ENCODE measurements at regions not wholly inside any gene's neighbourhood (a gene's known extent, or its start where the extent isn't known, plus 50 kb on each side); places are given as distances from the start of the nearest gene placed in this dataset.

DNA sequence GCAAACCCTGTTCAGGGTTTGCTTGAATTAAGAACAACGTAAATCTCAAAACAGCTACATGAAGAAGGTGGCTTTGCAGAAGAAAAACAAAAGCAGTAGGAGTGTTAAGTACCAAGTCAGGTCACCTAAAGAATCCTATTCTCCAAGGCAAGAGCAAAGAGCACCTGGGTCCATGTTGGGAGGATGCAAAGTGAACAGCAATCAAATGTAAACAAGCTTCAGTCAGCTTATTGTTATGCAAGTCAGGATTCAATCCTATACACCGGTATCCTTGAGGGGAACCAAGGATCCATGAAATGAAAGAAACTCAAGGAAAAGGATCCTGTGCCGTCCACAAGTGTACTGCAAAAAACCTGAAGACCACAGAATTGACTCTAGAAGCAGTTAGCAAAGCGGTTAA is 261.0 kb upstream of the DDX18 start:
- POLR2A ChIA-PET: no interaction called here
- Mint-ChIP-seq H3K4me3 (no peak overlapping the region), H3K36me3 (ENCODE audit: low read depth) (no peaks in the 10 kb centered on the region), H3K27ac (no peak overlapping the region), H3K27me3 (no peaks in the 10 kb centered on the region), H3K4me1 (no peaks in the 10 kb centered on the region), H3K9me3 (no peaks in the 10 kb centered on the region)
- CTCF ChIA-PET: interaction anchor here (0.7 kb wide), 1 partner anchor 1865 kb away, joined by 4 read pairs; no protein-coding TSS in a partner anchor
- no peak for DNase-seq

- ChIA-PET POLR2A (no interaction called here), CTCF (no interaction called here)
- Mint-ChIP-seq H3K4me3 (no peak overlapping the region), H3K36me3 (ENCODE audit: low read depth) (no peaks in the 10 kb centered on the region), H3K4me1 (no peaks in the 10 kb centered on the region), H3K27ac (no peak overlapping the region), H3K9me3 (no peaks in the 10 kb centered on the region), H3K27me3 (no peaks in the 10 kb centered on the region)
- no peak for DNase-seq
Measured at GRCh38 chr2:117555965-117556364, 258.5 kb upstream of the DDX18 start.

- H3K27ac Mint-ChIP-seq: no peak overlapping the region
- no peaks in the 10 kb centered on the region for H3K9me3 Mint-ChIP-seq
- H3K27me3 Mint-ChIP-seq: no peaks in the 10 kb centered on the region
- H3K36me3 Mint-ChIP-seq (ENCODE audit: low read depth): no peaks in the 10 kb centered on the region
- DNase-seq: no peak
- no peak overlapping the region for H3K4me3 Mint-ChIP-seq
- CTCF ChIA-PET: no interaction called here
- no peaks in the 10 kb centered on the region for H3K4me1 Mint-ChIP-seq
- POLR2A ChIA-PET: no interaction called here
Measured at GRCh38 chr2:117557626-117558025, 256.9 kb upstream of the DDX18 start.

- Mint-ChIP-seq H3K9me3 (peaks cover 5% of the 10 kb centered on the region), H3K4me1 (no peaks in the 10 kb centered on the region), H3K4me3 (no peak overlapping the region), H3K27me3 (no peaks in the 10 kb centered on the region), H3K36me3 (ENCODE audit: low read depth) (no peaks in the 10 kb centered on the region), H3K27ac (no peak overlapping the region)
- POLR2A ChIA-PET: no interaction called here
- DNase-seq: no peak
- CTCF ChIA-PET: no interaction called here
Measured at GRCh38 chr2:117562654-117563053, 251.8 kb upstream of the DDX18 start.

- DNase-seq: no peak
- POLR2A ChIA-PET: no interaction called here
- CTCF ChIA-PET: no interaction called here
- Mint-ChIP-seq H3K4me1 (no peaks in the 10 kb centered on the region), H3K27ac (no peak overlapping the region), H3K27me3 (no peaks in the 10 kb centered on the region), H3K9me3 (peaks cover 7% of the 10 kb centered on the region), H3K4me3 (no peak overlapping the region), H3K36me3 (ENCODE audit: low read depth) (no peaks in the 10 kb centered on the region)
Measured at GRCh38 chr2:117571590-117572349, 242.7 kb upstream of the DDX18 start.

- Mint-ChIP-seq H3K27ac (no peak overlapping the region), H3K36me3 (ENCODE audit: low read depth) (no peaks in the 10 kb centered on the region), H3K4me1 (no peaks in the 10 kb centered on the region), H3K9me3 (peaks cover 2% of the 10 kb centered on the region), H3K27me3 (no peaks in the 10 kb centered on the region), H3K4me3 (no peak overlapping the region)
- ChIA-PET POLR2A (no interaction called here), CTCF (no interaction called here)
- DNase-seq: no peak
Measured at GRCh38 chr2:117587310-117587709, 227.2 kb upstream of the DDX18 start.

DNA sequence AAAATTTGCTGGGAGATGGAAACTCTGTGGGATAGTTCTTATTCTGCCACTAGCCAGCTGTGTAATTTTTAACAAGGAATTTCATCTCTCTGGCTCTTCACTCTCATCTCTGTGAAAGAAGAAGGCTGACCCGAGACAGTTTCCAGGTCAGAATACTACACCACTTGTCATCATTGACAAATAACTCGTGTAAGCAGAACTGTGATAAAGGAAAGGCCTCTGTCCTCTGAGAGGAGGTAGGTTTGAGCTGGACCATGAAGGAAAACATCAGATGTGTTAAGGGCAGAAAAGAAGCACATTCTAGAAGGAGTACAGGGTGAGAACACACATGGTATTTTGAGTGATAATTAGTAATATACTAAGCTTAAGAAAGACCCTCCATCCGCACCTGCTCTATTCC is 211.4 kb upstream of the DDX18 start:
- Mint-ChIP-seq H3K4me1 (no peaks in the 10 kb centered on the region), H3K27me3 (no peaks in the 10 kb centered on the region), H3K9me3 (peaks cover 8% of the 10 kb centered on the region), H3K27ac (no peak overlapping the region), H3K36me3 (ENCODE audit: low read depth) (no peaks in the 10 kb centered on the region), H3K4me3 (no peak overlapping the region)
- POLR2A ChIA-PET: no interaction called here
- CTCF ChIA-PET: no interaction called here
- DNase-seq: no peak

DNA sequence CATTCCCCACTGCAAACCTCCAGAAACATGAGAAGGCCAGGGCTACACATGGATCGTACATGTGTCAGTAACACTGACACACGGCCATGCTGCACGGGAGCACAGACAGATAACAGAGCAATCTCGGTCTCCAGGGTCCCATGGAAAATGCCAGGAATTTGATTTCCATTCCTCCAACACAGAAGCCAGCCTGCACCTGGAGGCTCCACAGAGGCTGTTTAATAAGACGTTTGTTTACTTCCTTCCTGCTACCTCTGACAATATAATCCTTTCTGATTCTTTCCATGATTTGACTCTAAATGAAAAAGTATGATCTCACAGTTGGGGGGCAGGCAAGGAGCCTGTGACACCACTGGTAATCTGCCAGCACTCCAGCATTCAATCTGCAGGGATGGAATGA is 210.9 kb upstream of the DDX18 start:
- DNase-seq: no peak
- no peaks in the 10 kb centered on the region for H3K4me1 Mint-ChIP-seq
- no peaks in the 10 kb centered on the region for H3K27me3 Mint-ChIP-seq
- peaks cover 5% of the 10 kb centered on the region for H3K9me3 Mint-ChIP-seq
- ChIA-PET POLR2A (no interaction called here), CTCF (no interaction called here)
- H3K36me3 Mint-ChIP-seq (ENCODE audit: low read depth): no peaks in the 10 kb centered on the region
- no peak overlapping the region for H3K4me3 Mint-ChIP-seq
- no peak overlapping the region for H3K27ac Mint-ChIP-seq

DNA sequence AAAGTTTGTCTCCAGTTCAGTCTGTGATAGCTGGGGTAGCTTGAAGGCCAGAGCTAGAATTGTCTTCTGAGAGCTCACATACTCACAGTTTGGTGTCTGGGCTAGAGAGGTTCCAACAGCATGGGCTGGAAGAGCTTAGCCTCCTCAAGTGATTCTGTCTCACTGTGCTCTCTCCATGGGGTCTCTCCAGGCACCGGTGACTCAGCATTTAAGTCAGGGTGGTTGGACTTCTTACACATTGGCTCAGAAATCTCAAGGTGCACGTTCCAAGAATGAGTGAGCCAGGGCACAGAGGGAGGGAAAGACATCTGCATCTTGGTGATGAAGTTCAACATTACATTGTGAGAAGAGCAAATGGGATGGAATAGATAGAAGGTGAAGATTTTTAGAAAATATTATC is 207.3 kb upstream of the DDX18 start:
- Mint-ChIP-seq H3K27ac (no peak overlapping the region), H3K9me3 (peaks cover 2% of the 10 kb centered on the region), H3K27me3 (no peaks in the 10 kb centered on the region), H3K4me3 (no peak overlapping the region), H3K4me1 (no peaks in the 10 kb centered on the region), H3K36me3 (ENCODE audit: low read depth) (no peaks in the 10 kb centered on the region)
- no peak for DNase-seq
- ChIA-PET CTCF (no interaction called here), POLR2A (no interaction called here)

DNA sequence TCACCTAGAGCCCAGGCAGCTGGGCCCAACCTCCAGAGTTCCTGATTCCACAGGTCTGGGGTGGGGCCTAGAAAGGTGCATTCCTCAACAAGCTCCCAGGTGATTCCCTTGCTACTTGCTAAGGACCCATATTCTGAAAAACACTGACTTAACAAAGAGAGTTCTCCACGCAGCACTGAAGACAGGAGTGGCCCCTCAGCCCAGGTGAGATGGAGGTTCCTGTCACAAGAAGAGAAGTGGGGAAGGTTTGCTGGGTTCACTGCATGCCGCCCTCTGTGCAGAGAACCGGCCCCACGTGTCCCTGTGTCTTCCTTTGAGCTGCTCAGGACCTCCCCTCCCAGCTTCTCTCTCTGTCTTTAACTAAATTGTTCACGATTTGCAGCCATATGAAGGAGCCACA is 201.4 kb upstream of the DDX18 start:
- Mint-ChIP-seq H3K9me3 (no peaks in the 10 kb centered on the region), H3K4me3 (no peak overlapping the region), H3K4me1 (no peaks in the 10 kb centered on the region), H3K36me3 (ENCODE audit: low read depth) (no peaks in the 10 kb centered on the region), H3K27me3 (no peaks in the 10 kb centered on the region), H3K27ac (no peak overlapping the region)
- ChIA-PET CTCF (no interaction called here), POLR2A (no interaction called here)
- DNase-seq: no peak

- H3K27me3 Mint-ChIP-seq: no peaks in the 10 kb centered on the region
- POLR2A ChIA-PET: no interaction called here
- H3K27ac Mint-ChIP-seq: no peak overlapping the region
- no peak for DNase-seq
- H3K4me1 Mint-ChIP-seq: no peaks in the 10 kb centered on the region
- H3K4me3 Mint-ChIP-seq: no peak overlapping the region
- no peaks in the 10 kb centered on the region for H3K36me3 Mint-ChIP-seq (ENCODE audit: low read depth)
- H3K9me3 Mint-ChIP-seq: no peaks in the 10 kb centered on the region
- CTCF ChIA-PET: no interaction called here
Measured at GRCh38 chr2:117614296-117614695, 200.2 kb upstream of the DDX18 start.

DNA sequence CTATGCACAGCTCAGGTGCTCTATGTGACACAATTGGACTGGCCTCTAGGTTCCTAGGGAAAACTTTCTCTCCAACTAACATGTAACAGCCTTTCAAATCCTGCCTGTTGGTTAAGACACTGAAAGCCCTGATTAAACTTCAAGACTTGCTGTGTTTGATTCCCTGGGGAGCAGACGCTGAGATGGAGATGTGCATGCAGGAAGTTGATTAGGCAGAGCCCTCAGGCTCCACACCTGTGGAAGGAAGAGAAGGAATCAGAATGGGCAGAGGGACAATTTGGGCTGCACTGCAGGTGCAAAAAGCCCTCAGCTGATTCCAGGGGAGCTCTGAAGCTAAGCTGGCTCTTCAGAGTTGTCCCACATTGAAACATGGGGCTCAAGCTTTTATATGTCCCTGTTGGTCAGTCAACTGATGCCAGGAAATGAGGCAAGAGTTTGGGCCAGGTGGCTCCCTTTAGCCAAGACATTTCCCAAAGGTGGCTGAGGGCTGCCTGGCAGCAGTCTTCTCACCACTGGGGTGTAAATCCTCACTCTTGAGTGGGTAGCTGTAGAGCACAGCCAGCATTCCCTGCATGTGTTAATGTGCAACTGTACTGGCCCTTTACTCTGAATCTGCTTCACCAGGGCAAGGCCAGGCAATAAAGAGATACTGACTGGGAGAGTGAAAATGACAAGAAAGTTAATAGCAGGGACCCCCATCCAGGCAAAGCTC is 199.5 kb upstream of the DDX18 start:
- DNase-seq: no peak
- ChIA-PET CTCF (no interaction called here), POLR2A (no interaction called here)
- Mint-ChIP-seq H3K9me3 (no peaks in the 10 kb centered on the region), H3K36me3 (ENCODE audit: low read depth) (no peaks in the 10 kb centered on the region), H3K27ac (no peak overlapping the region), H3K4me3 (no peak overlapping the region), H3K4me1 (no peaks in the 10 kb centered on the region), H3K27me3 (no peaks in the 10 kb centered on the region)

- H3K36me3 Mint-ChIP-seq (ENCODE audit: low read depth): no peaks in the 10 kb centered on the region
- H3K4me3 Mint-ChIP-seq: no peak overlapping the region
- no peaks in the 10 kb centered on the region for H3K9me3 Mint-ChIP-seq
- no peak for DNase-seq
- H3K27ac Mint-ChIP-seq: no peak overlapping the region
- no peaks in the 10 kb centered on the region for H3K27me3 Mint-ChIP-seq
- H3K4me1 Mint-ChIP-seq: no peaks in the 10 kb centered on the region
- ChIA-PET CTCF (no interaction called here), POLR2A (interaction anchor here (0.6 kb wide), 1 partner anchor 27 kb away, joined by 3 read pairs; no protein-coding TSS in a partner anchor)
Measured at GRCh38 chr2:117618607-117619006, 195.9 kb upstream of the DDX18 start.

DNA sequence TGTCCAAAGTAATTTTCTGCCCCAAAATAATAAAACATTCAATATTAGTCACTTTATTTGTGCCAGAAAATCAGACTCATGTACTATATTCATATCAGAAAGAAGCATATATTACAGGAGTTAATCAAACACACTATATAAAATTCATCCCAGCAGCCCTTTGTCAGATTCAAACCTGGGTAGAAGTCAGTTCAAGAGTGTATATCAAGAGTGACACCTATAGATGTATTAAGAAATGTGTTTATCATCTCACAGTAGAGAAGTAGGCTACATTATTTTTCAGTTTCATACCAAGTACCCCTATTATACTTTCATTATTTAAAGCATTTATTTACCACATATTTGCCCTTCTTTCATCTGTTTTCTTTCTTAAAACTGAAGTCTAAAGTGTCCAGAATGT is 193.2 kb upstream of the DDX18 start:
- no peak for DNase-seq
- Mint-ChIP-seq H3K27me3 (no peaks in the 10 kb centered on the region), H3K27ac (no peak overlapping the region), H3K4me1 (no peaks in the 10 kb centered on the region), H3K36me3 (ENCODE audit: low read depth) (no peaks in the 10 kb centered on the region), H3K9me3 (no peaks in the 10 kb centered on the region), H3K4me3 (no peak overlapping the region)
- POLR2A ChIA-PET: no interaction called here
- CTCF ChIA-PET: no interaction called here
